Thoracic aorta (tissue), 2 donors: ENCODE measurements at regions not wholly inside any gene's neighbourhood (a gene's known extent, or its start where the extent isn't known, plus 50 kb on each side); places are given as distances from the start of the nearest gene placed in this dataset.

Experiments used
- ATAC-seq: fragments of 150-250 bp; one replicate; pipeline ENCODE4 v1.8.0; 2017; ENCODE audit warnings: low read depth; ENCODE audit not compliant: insufficient number of reproducible peaks, low FRiP score
- DNase-seq: peaks from one replicate; pipeline ENCODE4 v3.0.0-alpha.2; 2020; ENCODE audit warnings: low spot score
- H3K27ac ChIP-seq, 2 donors: fragments of 200-600 bp; sonication (generic); 1 replicate in 1 of 2; 2 replicates in 1 of 2; pipeline ENCODE4 v1.5.1; 2016; ENCODE audit warnings: mild to moderate bottlenecking in 2 of 2, moderate library complexity in 2 of 2
- H3K27me3 ChIP-seq: fragments of 200-600 bp; sonication (generic); replicated peaks from 2 replicates; pipeline ENCODE4 v1.6.0; 2016; ENCODE audit warnings: mild to moderate bottlenecking; ENCODE audit not compliant: insufficient read depth
- H3K36me3 ChIP-seq: fragments of 200-600 bp; sonication (generic); one replicate; pipeline ENCODE4 v1.5.1; 2016
- H3K4me1 ChIP-seq, 2 donors: fragments of 200-600 bp; sonication (generic); 1 replicate in 1 of 2; 2 replicates in 1 of 2; pipeline versions ENCODE4 v1.5.1 to v1.6.0; 2016; ENCODE audit warnings: low read depth in 2 of 2, mild to moderate bottlenecking in 1 of 2; ENCODE audit not compliant: control insufficient read depth in 1 of 2
- H3K4me3 ChIP-seq: fragments of 200-600 bp; sonication (generic); 2 replicates; pipeline ENCODE4 v1.5.1; 2016; ENCODE audit warnings: mild to moderate bottlenecking
- H3K9me3 ChIP-seq: fragments of 200-600 bp; sonication (generic); 2 replicates; pipeline ENCODE4 v1.5.1; 2016
- TF ChIP-seq, protein P1 (sequence below): fragments of 200-600 bp; sonication (generic); IDR thresholded peaks from one replicate; pipeline ENCODE4 v1.5.1; 2019; ENCODE audit warnings: antibody characterized with exemption

DNA sequence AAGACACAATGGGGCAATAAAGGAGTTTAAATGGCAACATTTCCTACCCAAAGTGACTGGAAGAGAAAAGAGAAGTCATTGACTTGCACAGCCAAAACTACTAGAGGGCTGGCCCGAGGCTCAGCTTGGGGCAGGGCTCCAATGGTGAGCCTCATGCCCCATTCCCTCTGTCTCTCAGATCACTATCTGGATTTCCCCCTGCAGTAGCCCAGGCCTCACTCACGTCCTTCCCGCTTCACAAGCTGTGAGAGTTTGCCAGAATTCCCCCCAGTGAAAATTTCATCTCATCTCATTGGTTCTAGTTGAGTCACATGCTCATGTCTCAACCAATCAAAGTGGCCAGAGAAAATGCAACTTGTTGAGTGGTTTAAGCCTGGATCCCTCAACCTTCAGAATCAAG lies 181.3 kb downstream of the WDR11 start:
- DNase-seq: no peak
- ATAC-seq: no peak
- H3K4me3 ChIP-seq: no peak overlapping the region
- no peaks in the 10 kb centered on the region for H3K36me3 ChIP-seq
- no peaks in the 10 kb centered on the region for H3K4me1 ChIP-seq
- H3K27ac ChIP-seq: no peak overlapping the region
- no peaks in the 10 kb centered on the region for H3K9me3 ChIP-seq
- TF ChIP-seq, protein P1, sequence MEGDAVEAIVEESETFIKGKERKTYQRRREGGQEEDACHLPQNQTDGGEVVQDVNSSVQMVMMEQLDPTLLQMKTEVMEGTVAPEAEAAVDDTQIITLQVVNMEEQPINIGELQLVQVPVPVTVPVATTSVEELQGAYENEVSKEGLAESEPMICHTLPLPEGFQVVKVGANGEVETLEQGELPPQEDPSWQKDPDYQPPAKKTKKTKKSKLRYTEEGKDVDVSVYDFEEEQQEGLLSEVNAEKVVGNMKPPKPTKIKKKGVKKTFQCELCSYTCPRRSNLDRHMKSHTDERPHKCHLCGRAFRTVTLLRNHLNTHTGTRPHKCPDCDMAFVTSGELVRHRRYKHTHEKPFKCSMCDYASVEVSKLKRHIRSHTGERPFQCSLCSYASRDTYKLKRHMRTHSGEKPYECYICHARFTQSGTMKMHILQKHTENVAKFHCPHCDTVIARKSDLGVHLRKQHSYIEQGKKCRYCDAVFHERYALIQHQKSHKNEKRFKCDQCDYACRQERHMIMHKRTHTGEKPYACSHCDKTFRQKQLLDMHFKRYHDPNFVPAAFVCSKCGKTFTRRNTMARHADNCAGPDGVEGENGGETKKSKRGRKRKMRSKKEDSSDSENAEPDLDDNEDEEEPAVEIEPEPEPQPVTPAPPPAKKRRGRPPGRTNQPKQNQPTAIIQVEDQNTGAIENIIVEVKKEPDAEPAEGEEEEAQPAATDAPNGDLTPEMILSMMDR: no peak
- H3K27me3 ChIP-seq: no peaks in the 10 kb centered on the region

DNA sequence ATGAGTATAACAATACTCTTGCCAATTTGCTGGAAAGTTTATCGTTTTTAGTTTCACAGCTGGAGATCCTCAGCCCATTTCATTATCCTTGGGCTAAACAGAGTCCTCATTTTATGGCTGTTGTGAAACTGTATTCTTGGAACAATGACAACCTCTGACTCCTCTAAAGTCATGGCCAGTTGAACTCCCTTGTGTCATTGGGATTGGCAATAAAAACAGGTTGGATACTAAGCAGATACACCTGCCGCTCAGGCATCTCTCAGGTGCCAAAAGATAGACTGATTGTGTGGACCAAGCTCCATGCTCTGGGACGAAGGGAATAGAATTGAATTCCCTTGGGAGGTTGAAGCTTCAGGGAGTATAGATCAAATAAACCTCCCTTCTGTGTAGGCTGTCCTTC lies 182.2 kb downstream of the WDR11 start:
- H3K27me3 ChIP-seq: no peaks in the 10 kb centered on the region
- DNase-seq: no peak
- no peak overlapping the region for H3K4me3 ChIP-seq
- no peak overlapping the region for H3K27ac ChIP-seq
- H3K4me1 ChIP-seq: no peaks in the 10 kb centered on the region
- no peaks in the 10 kb centered on the region for H3K9me3 ChIP-seq
- no peaks in the 10 kb centered on the region for H3K36me3 ChIP-seq
- no peak for ATAC-seq
- TF ChIP-seq, protein P1: no peak

DNA sequence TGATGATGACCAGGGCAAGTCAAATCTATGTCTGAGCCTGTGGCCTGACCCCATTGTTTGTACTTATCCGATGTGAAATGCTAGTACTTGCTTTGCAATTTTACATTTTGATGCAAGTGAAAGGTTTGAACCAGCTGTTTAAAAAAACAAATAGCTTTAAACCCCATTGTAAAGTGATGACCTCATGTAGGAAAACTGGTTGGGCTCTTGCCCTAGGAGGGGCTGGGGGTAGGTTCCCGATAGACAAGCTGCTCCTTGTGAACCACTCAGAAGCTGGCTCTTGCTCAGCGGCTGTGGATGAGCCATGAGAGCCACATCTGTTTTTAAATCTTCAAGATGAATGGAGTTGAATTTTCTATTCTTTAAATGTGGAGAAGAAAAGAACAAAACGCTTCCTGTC lies 185.3 kb downstream of the WDR11 start:
- DNase-seq: no peak
- Histone ChIP-seq H3K36me3 (no peaks in the 10 kb centered on the region), H3K9me3 (no peaks in the 10 kb centered on the region), H3K4me1 (no peaks in the 10 kb centered on the region), H3K27ac (no peak overlapping the region), H3K4me3 (no peak overlapping the region), H3K27me3 (no peaks in the 10 kb centered on the region)
- no peak for ATAC-seq
- TF ChIP-seq, protein P1: no peak

- no peak overlapping the region for H3K27ac ChIP-seq
- H3K4me3 ChIP-seq: no peak overlapping the region
- no peaks in the 10 kb centered on the region for H3K36me3 ChIP-seq
- ATAC-seq (no peak), DNase-seq (no peak)
- no peaks in the 10 kb centered on the region for H3K9me3 ChIP-seq
- TF ChIP-seq, protein P1: no peak
- H3K4me1 ChIP-seq: no peaks in the 10 kb centered on the region
- H3K27me3 ChIP-seq: no peaks in the 10 kb centered on the region
Measured at GRCh38 chr10:121041499-121041898, 190.3 kb downstream of the WDR11 start.

GRCh38 chr10:121041906-121042305 lies 190.7 kb downstream of the WDR11 start:
- Histone ChIP-seq H3K4me1 (no peaks in the 10 kb centered on the region), H3K27me3 (no peaks in the 10 kb centered on the region), H3K36me3 (no peaks in the 10 kb centered on the region), H3K4me3 (no peak overlapping the region), H3K9me3 (no peaks in the 10 kb centered on the region), H3K27ac (no peak overlapping the region)
- ATAC-seq: no peak
- TF ChIP-seq, protein P1: no peak
- no peak for DNase-seq
